A673 (cell line): ENCODE measurements at regions not wholly inside any gene's neighbourhood (a gene's known extent, or its start where the extent isn't known, plus 50 kb on each side); places are given as distances from the start of the nearest gene placed in this dataset.

Source experiments
- BruUV-seq: library from RNA; stranded (reverse); fragments of 400-500 nt; replicated peaks from 2 replicates; lab custom pipeline; 2021; lab: Mats Ljungman, UMichigan
- CTCF ChIA-PET: fragments of 300-600 bp; sonication (Branson Sonifier 250); formaldehyde crosslinking; loops from one replicate; lab custom pipeline; 2022; ENCODE audit warnings: antibody characterized with exemption; lab: Charles Lee
- POLR2A ChIA-PET: fragments of 300-600 bp; sonication (Branson Sonifier 250); formaldehyde crosslinking; loops from one replicate; lab custom pipeline; 2022; ENCODE audit warnings: antibody characterized with exemption; ENCODE audit not compliant: low non-redundant PET; lab: Charles Lee
- DNase-seq: peaks from one replicate; pipeline ENCODE4 v3.0.0-alpha.2; 2015; ENCODE audit warnings: low spot score
- H3K27ac ChIP-seq: fragments of 200-600 bp; sonication (generic); 2 replicates; pipeline ENCODE4 v1.5.1; 2016; ENCODE audit warnings: mixed run types, low read depth, mild to moderate bottlenecking, mixed read lengths, antibody characterized with exemption, low read length; ENCODE audit not compliant: poor library complexity, severe bottlenecking
- H3K27me3 ChIP-seq: fragments of 200-600 bp; sonication (generic); replicated peaks from 2 replicates; pipeline ENCODE4 v1.6.1; 2017; ENCODE audit warnings: mixed run types, low read depth, mild to moderate bottlenecking, mixed read lengths, antibody characterized with exemption, low read length; ENCODE audit not compliant: insufficient read depth, poor library complexity
- H3K36me3 ChIP-seq: fragments of 200-600 bp; sonication (generic); 2 replicates; pipeline ENCODE4 v1.6.1; 2016; ENCODE audit warnings: mixed run types, mild to moderate bottlenecking, mixed read lengths, antibody characterized with exemption, low read length; ENCODE audit not compliant: insufficient read depth, poor library complexity, severe bottlenecking
- H3K4me1 ChIP-seq: fragments of 200-600 bp; sonication (generic); 2 replicates; pipeline ENCODE4 v1.6.1; 2017; ENCODE audit warnings: mixed run types, mild to moderate bottlenecking, mixed read lengths, antibody characterized with exemption, low read length; ENCODE audit not compliant: insufficient read depth, poor library complexity, severe bottlenecking
- H3K4me3 ChIP-seq: fragments of 200-600 bp; sonication (generic); 2 replicates; pipeline ENCODE4 v1.5.1; 2016; ENCODE audit warnings: low read depth, mixed run types, mild to moderate bottlenecking, mixed read lengths, low read length; ENCODE audit not compliant: poor library complexity, severe bottlenecking
- H3K9me3 ChIP-seq: fragments of 200-600 bp; sonication (generic); 2 replicates; pipeline ENCODE4 v1.6.1; 2016; ENCODE audit warnings: mixed run types, low read depth, mild to moderate bottlenecking, mixed read lengths, antibody characterized with exemption, low read length; ENCODE audit not compliant: poor library complexity, severe bottlenecking
- EZH2 ChIP-seq: fragments of 200-600 bp; sonication (generic); IDR thresholded peaks from 2 replicates; pipeline ENCODE4 v1.6.1; 2017; ENCODE audit warnings: borderline replicate concordance, low read depth, mild to moderate bottlenecking, mixed read lengths, antibody characterized with exemption, low read length; ENCODE audit not compliant: poor library complexity, severe bottlenecking
- intact Hi-C: fragments of 100-400 bp; cut with micrococcal nuclease; formaldehyde crosslinking; loops from one replicate; pipeline ENCODE4 v1.10.0; 2022; ENCODE audit not compliant: unreplicated experiment
- TF ChIP-seq, protein P1 (sequence below): fragments of 300-800, 200-600 bp; sonication (generic); conservative IDR thresholded peaks from 2 replicates; pipeline ENCODE4 v1.5.1; 2017; ENCODE audit warnings: low read depth, mild to moderate bottlenecking, antibody characterized with exemption, low read length, moderate library complexity, mixed read lengths

DNA sequence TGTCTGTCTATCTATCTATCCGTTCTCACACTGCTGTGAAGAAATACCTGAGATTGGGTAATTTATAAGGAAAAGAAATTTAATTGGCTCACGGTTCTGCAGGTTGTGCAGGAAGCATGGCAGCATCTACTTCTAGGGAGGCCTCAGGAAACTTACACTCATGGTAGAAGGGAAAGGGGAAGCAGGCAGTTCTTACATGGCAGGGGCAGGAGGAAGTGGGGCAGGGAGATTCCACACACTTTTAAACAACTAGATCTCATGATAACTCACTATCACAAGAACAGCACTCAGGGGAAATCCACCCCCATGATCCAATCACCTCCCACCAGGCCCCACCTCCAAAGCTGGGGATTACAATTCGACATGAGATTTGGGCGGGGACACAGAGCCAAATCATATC is 105.3 kb downstream of the SLC10A2 start:
- intact Hi-C loops = no loop called here
- H3K9me3 ChIP-seq = no peaks in the 10 kb centered on the region
- ChIA-PET POLR2A (no interaction called here), CTCF (no interaction called here)
- no peak for DNase-seq
- BruUV-seq = no TSS peak
- H3K4me3 ChIP-seq = no peak overlapping the region
- no peaks in the 10 kb centered on the region for H3K36me3 ChIP-seq
- H3K27me3 ChIP-seq = peaks cover 57% of the 10 kb centered on the region
- TF ChIP-seq, protein P1, sequence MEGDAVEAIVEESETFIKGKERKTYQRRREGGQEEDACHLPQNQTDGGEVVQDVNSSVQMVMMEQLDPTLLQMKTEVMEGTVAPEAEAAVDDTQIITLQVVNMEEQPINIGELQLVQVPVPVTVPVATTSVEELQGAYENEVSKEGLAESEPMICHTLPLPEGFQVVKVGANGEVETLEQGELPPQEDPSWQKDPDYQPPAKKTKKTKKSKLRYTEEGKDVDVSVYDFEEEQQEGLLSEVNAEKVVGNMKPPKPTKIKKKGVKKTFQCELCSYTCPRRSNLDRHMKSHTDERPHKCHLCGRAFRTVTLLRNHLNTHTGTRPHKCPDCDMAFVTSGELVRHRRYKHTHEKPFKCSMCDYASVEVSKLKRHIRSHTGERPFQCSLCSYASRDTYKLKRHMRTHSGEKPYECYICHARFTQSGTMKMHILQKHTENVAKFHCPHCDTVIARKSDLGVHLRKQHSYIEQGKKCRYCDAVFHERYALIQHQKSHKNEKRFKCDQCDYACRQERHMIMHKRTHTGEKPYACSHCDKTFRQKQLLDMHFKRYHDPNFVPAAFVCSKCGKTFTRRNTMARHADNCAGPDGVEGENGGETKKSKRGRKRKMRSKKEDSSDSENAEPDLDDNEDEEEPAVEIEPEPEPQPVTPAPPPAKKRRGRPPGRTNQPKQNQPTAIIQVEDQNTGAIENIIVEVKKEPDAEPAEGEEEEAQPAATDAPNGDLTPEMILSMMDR = no peak
- no peak for TF ChIP-seq EZH2
- no peaks in the 10 kb centered on the region for H3K4me1 ChIP-seq
- no peak overlapping the region for H3K27ac ChIP-seq

DNA sequence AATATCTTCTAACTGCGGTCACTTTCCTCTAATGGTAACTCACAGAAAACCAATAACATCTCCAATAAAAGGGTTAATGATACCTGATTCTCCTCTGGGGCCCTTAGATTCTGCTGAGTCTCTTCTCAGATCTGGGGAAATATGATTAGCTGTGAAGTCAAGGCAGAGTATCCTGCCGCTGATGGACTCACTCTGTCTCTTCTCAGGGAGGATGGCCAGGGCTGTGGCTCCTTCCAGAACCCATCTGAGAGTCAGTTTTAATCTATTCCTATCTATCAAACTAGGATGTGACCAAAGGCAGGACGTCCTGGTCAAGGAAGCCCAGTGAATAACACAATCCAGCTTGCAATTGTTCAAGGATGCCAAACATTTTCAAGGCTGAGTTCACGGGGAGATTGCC is 109.8 kb downstream of the SLC10A2 start:
- CTCF ChIA-PET = no interaction called here
- H3K36me3 ChIP-seq = no peaks in the 10 kb centered on the region
- no peaks in the 10 kb centered on the region for H3K4me1 ChIP-seq
- DNase-seq = no peak
- intact Hi-C loops = no loop called here
- TF ChIP-seq, protein P1 = no peak
- TF ChIP-seq EZH2 = no peak
- no peak overlapping the region for H3K4me3 ChIP-seq
- no peak overlapping the region for H3K27ac ChIP-seq
- POLR2A ChIA-PET = no interaction called here
- no peaks in the 10 kb centered on the region for H3K9me3 ChIP-seq
- BruUV-seq = no TSS peak
- H3K27me3 ChIP-seq = peaks cover 39% of the 10 kb centered on the region

DNA sequence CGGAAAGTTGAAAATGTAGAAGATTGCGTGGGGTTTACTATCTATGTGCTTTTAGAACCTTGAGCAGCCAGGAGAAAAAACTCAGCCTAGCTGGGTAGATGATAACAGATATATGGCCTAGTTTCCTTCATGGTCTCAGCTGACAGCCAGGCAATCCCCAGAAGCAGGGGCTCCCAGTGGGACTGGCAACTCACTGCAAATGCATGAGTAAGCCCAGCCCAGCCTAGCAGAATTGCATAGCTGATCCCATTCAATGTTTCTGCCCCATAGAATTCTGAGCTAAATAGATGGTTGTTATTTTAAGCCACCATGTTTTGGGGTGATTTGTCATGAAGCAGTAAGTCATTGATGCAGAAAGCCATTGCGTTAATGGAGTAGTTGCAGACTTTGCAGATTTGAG is 108.5 kb downstream of the ERCC5 start:
- ChIA-PET POLR2A (no interaction called here), CTCF (no interaction called here)
- intact Hi-C loops = no loop called here
- Histone ChIP-seq H3K36me3 (no peaks in the 10 kb centered on the region), H3K27ac (no peak overlapping the region), H3K9me3 (no peaks in the 10 kb centered on the region), H3K4me1 (no peaks in the 10 kb centered on the region), H3K4me3 (no peak overlapping the region), H3K27me3 (peaks cover 37% of the 10 kb centered on the region)
- DNase-seq = no peak
- no TSS peak for BruUV-seq
- no peak for TF ChIP-seq EZH2
- TF ChIP-seq, protein P1 = no peak
